K562 (cell line): ENCODE measurements at regions not wholly inside any gene's neighbourhood (a gene's known extent, or its start where the extent isn't known, plus 50 kb on each side); places are given as distances from the start of the nearest gene placed in this dataset.

Experiments
- ARID4B ChIP-seq: sonication (generic); formaldehyde crosslinking; IDR thresholded peaks from 2 replicates; pipeline ENCODE4 v1.8.0; 2022; ENCODE audit warnings: mild to moderate bottlenecking, missing genetic modification reagents
- HMG20B ChIP-seq: fragments of 250-450 bp; sonication (Bioruptor Pico); IDR thresholded peaks from 2 replicates; pipeline ENCODE4 v1.5.0; 2021; ENCODE audit warnings: mild to moderate bottlenecking
- TF ChIP-seq, protein P1 (sequence below): sonication (generic); formaldehyde crosslinking; IDR thresholded peaks from 2 replicates; pipeline ENCODE4 v1.8.1; 2023; ENCODE audit warnings: mild to moderate bottlenecking, missing genetic modification reagents
- TF ChIP-seq, protein P2 (sequence below): sonication (generic); formaldehyde crosslinking; IDR thresholded peaks from 2 replicates; pipeline ENCODE4 v1.8.1; 2022; ENCODE audit warnings: missing genetic modification reagents

- TF ChIP-seq ARID4B (CRISPR knock-in tag) (no peak), HMG20B (CRISPR knock-in tag) (no peak)
- TF ChIP-seq, protein P1, sequence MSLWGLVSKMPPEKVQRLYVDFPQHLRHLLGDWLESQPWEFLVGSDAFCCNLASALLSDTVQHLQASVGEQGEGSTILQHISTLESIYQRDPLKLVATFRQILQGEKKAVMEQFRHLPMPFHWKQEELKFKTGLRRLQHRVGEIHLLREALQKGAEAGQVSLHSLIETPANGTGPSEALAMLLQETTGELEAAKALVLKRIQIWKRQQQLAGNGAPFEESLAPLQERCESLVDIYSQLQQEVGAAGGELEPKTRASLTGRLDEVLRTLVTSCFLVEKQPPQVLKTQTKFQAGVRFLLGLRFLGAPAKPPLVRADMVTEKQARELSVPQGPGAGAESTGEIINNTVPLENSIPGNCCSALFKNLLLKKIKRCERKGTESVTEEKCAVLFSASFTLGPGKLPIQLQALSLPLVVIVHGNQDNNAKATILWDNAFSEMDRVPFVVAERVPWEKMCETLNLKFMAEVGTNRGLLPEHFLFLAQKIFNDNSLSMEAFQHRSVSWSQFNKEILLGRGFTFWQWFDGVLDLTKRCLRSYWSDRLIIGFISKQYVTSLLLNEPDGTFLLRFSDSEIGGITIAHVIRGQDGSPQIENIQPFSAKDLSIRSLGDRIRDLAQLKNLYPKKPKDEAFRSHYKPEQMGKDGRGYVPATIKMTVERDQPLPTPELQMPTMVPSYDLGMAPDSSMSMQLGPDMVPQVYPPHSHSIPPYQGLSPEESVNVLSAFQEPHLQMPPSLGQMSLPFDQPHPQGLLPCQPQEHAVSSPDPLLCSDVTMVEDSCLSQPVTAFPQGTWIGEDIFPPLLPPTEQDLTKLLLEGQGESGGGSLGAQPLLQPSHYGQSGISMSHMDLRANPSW (CRISPR knock-in tag) = no peak
- TF ChIP-seq, protein P2, sequence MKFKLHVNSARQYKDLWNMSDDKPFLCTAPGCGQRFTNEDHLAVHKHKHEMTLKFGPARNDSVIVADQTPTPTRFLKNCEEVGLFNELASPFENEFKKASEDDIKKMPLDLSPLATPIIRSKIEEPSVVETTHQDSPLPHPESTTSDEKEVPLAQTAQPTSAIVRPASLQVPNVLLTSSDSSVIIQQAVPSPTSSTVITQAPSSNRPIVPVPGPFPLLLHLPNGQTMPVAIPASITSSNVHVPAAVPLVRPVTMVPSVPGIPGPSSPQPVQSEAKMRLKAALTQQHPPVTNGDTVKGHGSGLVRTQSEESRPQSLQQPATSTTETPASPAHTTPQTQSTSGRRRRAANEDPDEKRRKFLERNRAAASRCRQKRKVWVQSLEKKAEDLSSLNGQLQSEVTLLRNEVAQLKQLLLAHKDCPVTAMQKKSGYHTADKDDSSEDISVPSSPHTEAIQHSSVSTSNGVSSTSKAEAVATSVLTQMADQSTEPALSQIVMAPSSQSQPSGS (CRISPR knock-in tag) = no peak
Measured at GRCh38 chr5:167577616-167578015, 713.8 kb upstream of the WWC1 start (continued).
